IMR-90 (cell line): ENCODE measurements at regions not wholly inside any gene's neighbourhood (a gene's known extent, or its start where the extent isn't known, plus 50 kb on each side); places are given as distances from the start of the nearest gene placed in this dataset.

Source experiments
- ATAC-seq: fragments of 200-7000 bp; cut with Tn5 transposase; 2 replicates; pipeline ENCODE4 v1.9.1; 2020; ENCODE audit warnings: low read depth, mild to moderate bottlenecking, moderate library complexity
- BruUV-seq: library from RNA; stranded (reverse); fragments of 400-500 nt; replicated peaks from 2 replicates; lab custom pipeline; 2021; lab: Mats Ljungman, UMichigan
- CTCF ChIA-PET: fragments of 300-600 bp; formaldehyde crosslinking; extraction: SDS; loops from one replicate; lab custom pipeline; 2021; ENCODE audit warnings: antibody characterized with exemption; lab: Yijun Ruan, JAX
- POLR2A ChIA-PET: fragments of 300-600 bp; sonication (Branson Sonifier 250); formaldehyde crosslinking; loops from one replicate; lab custom pipeline; 2022; ENCODE audit warnings: antibody characterized with exemption; ENCODE audit not compliant: unreplicated experiment; lab: Charles Lee
- DNase-seq: peaks from one replicate; pipeline ENCODE4 v3.0.0; 2013
- H2AFZ ChIP-seq: replicated peaks from 2 replicates; pipeline ENCODE3; 2013; ENCODE audit warnings: low read length, mild to moderate bottlenecking; ENCODE audit not compliant: poor library complexity
- H2AK5ac ChIP-seq: 2 replicates; pipeline ENCODE4 v1.6.1; 2013; ENCODE audit warnings: low read depth, low read length, inconsistent platforms
- H2AK9ac ChIP-seq: replicated peaks from 2 replicates; pipeline ENCODE3; 2013; ENCODE audit warnings: mild to moderate bottlenecking, low read depth, low read length, moderate library complexity; ENCODE audit not compliant: poor library complexity
- H2BK120ac ChIP-seq: 2 replicates; pipeline ENCODE4 v1.6.1; 2013; ENCODE audit warnings: low read depth, low read length, inconsistent platforms
- H2BK15ac ChIP-seq: 3 replicates; pipeline ENCODE4 v1.6.1; 2013; ENCODE audit warnings: low read depth, low read length, inconsistent platforms
- H2BK20ac ChIP-seq: 2 replicates; pipeline ENCODE4 v1.6.1; 2013; ENCODE audit warnings: low read depth, mild to moderate bottlenecking, inconsistent platforms, low read length, moderate library complexity
- H2BK5ac ChIP-seq: 2 replicates; pipeline ENCODE4 v1.6.1; 2013; ENCODE audit warnings: mild to moderate bottlenecking, low read depth, low read length, inconsistent platforms; ENCODE audit not compliant: poor library complexity, severe bottlenecking
- H3K14ac ChIP-seq: replicated peaks from 2 replicates; pipeline ENCODE4 v1.6.1; 2013; ENCODE audit warnings: low read depth, low read length, inconsistent platforms
- H3K18ac ChIP-seq: 2 replicates; pipeline ENCODE4 v1.6.1; 2013; ENCODE audit warnings: low read depth, low read length, control low read depth
- H3K23ac ChIP-seq: 2 replicates; pipeline ENCODE4 v1.6.1; 2013; ENCODE audit warnings: low read depth, low read length, inconsistent platforms
- H3K27ac ChIP-seq: 2 replicates; pipeline ENCODE4 v1.5.1; 2013; ENCODE audit warnings: mild to moderate bottlenecking, control low read depth, low read length; ENCODE audit not compliant: insufficient read depth
- H3K27me3 ChIP-seq: 2 replicates; pipeline ENCODE4 v1.6.1; 2013; ENCODE audit warnings: low read length; ENCODE audit not compliant: control insufficient read depth, insufficient read depth
- H3K36me3 ChIP-seq: 2 replicates; pipeline ENCODE4 v1.6.1; 2013; ENCODE audit warnings: low read length, mixed read lengths; ENCODE audit not compliant: control insufficient read depth, insufficient read depth
- H3K4ac ChIP-seq: 2 replicates; pipeline ENCODE4 v1.6.1; 2013; ENCODE audit warnings: low read depth, low read length, inconsistent platforms
- H3K4me1 ChIP-seq: 2 replicates; pipeline ENCODE4 v1.6.1; 2013; ENCODE audit warnings: low read length, mixed read lengths; ENCODE audit not compliant: control insufficient read depth, insufficient read depth
- H3K4me2 ChIP-seq: 2 replicates; pipeline ENCODE4 v1.6.1; 2013; ENCODE audit warnings: low read depth, mild to moderate bottlenecking, control low read depth, low read length, moderate library complexity
- H3K4me3 ChIP-seq: 2 replicates; pipeline ENCODE4 v1.5.1; 2013; ENCODE audit warnings: low read depth, mild to moderate bottlenecking, control low read depth, low read length, moderate library complexity; ENCODE audit not compliant: insufficient read depth
- H3K56ac ChIP-seq: 2 replicates; pipeline ENCODE4 v1.6.1; 2013; ENCODE audit warnings: low read length, inconsistent platforms; ENCODE audit not compliant: insufficient read depth; ENCODE audit errors: extremely low read depth
- H3K79me1 ChIP-seq, 2 experiments: 2 replicates each; pipeline ENCODE4 v1.6.1; 2013; ENCODE audit warnings: low read length in 2 of 2, inconsistent platforms in 1 of 2, low read depth in 1 of 2
- H3K9ac ChIP-seq: 2 replicates; pipeline ENCODE4 v1.6.1; 2013; ENCODE audit warnings: low read depth, low read length, control low read depth
- H3K9me1 ChIP-seq: 2 replicates; pipeline ENCODE4 v1.6.1; 2013; ENCODE audit warnings: low read length, inconsistent platforms; ENCODE audit not compliant: insufficient read depth
- H3K9me3 ChIP-seq: 2 replicates; pipeline ENCODE4 v1.6.1; 2013; ENCODE audit warnings: low read length; ENCODE audit not compliant: control insufficient read depth, insufficient read depth
- H4K20me1 ChIP-seq: 2 replicates; pipeline ENCODE4 v1.6.1; 2013; ENCODE audit warnings: low read length, inconsistent platforms; ENCODE audit not compliant: insufficient read depth
- H4K5ac ChIP-seq: 2 replicates; pipeline ENCODE4 v1.6.1; 2013; ENCODE audit warnings: mild to moderate bottlenecking, low read depth, low read length, control low read depth
- H4K8ac ChIP-seq, 2 experiments: 2 replicates each; pipeline ENCODE4 v1.6.1; 2013; ENCODE audit warnings: low read depth in 2 of 2, low read length in 2 of 2, control low read depth in 1 of 2, inconsistent platforms in 1 of 2
- H4K91ac ChIP-seq: 2 replicates; pipeline ENCODE4 v1.6.1; 2013; ENCODE audit warnings: low read depth, low read length, inconsistent platforms; ENCODE audit not compliant: insufficient read depth
- CHD1 ChIP-seq: IDR thresholded peaks from 2 replicates; pipeline ENCODE4 v1.6.1; 2012; ENCODE audit warnings: low read depth, low read length, improper control_type of control experiment
- FOS ChIP-seq: fragments of 150-350 bp; IDR thresholded peaks from 2 replicates; pipeline ENCODE4 v1.6.1; 2016; ENCODE audit warnings: low read depth, low read length
- NFE2L2 ChIP-seq: fragments of 150-350 bp; IDR thresholded peaks from 2 replicates; pipeline ENCODE4 v1.6.1; 2016; ENCODE audit warnings: low read depth, mild to moderate bottlenecking, low read length
- RCOR1 ChIP-seq: IDR thresholded peaks from 2 replicates; pipeline ENCODE4 v1.6.1; 2012; ENCODE audit warnings: mild to moderate bottlenecking, low read length, improper control_type of control experiment; ENCODE audit not compliant: insufficient replicate concordance
- RFX5 ChIP-seq: IDR thresholded peaks from 2 replicates; pipeline ENCODE4 v1.8.0; 2012; ENCODE audit warnings: low read depth, mild to moderate bottlenecking, low read length, moderate library complexity
- SMC3 ChIP-seq: fragments of 150-350 bp; IDR thresholded peaks from 2 replicates; pipeline ENCODE4 v1.6.1; 2016; ENCODE audit warnings: low read depth, mild to moderate bottlenecking, antibody characterized with exemption, low read length, moderate library complexity
- WGBS, 2 experiments: methylation state at CpG; one replicate each; pipeline versions ENCODE4 v1.1.5 to v1.1.7; 2013; ENCODE audit warnings: missing lambda C conversion rate in 2 of 2; ENCODE audit not compliant: insufficient read length in 1 of 2; ENCODE audit errors: extremely low coverage in 2 of 2; 5-methylcytosine and 5-hydroxymethylcytosine counted together
- dilution Hi-C: fragments of 300-500 bp; cut with HindIII; formaldehyde crosslinking; loops from one replicate; pipeline ENCODE4 v1.14.3; 2018; ENCODE audit warnings: low sequenced_read_pairs; ENCODE audit not compliant: unreplicated experiment
- in situ Hi-C: fragments of 300-500 bp; cut with MboI; formaldehyde crosslinking; loops from 3 replicates; pipeline ENCODE4 v1.14.3; 2019; ENCODE audit warnings: low sequenced_read_pairs, inconsistent platforms, mixed read lengths
- intact Hi-C: fragments of 100-400 bp; cut with micrococcal nuclease; formaldehyde crosslinking; loops from 2 replicates; pipeline ENCODE4 v1.10.0; 2022
- TF ChIP-seq, protein P1 (sequence below): conservative IDR thresholded peaks from 2 replicates; pipeline ENCODE4 v1.5.1; 2012; ENCODE audit warnings: mild to moderate bottlenecking, low read depth, low read length, improper control_type of control experiment
- TF ChIP-seq, protein P2 (sequence below): fragments of 150-350 bp; IDR thresholded peaks from 2 replicates; pipeline ENCODE4 v1.6.1; 2017; ENCODE audit warnings: mild to moderate bottlenecking, antibody characterized with exemption, low read length, low read depth

DNA sequence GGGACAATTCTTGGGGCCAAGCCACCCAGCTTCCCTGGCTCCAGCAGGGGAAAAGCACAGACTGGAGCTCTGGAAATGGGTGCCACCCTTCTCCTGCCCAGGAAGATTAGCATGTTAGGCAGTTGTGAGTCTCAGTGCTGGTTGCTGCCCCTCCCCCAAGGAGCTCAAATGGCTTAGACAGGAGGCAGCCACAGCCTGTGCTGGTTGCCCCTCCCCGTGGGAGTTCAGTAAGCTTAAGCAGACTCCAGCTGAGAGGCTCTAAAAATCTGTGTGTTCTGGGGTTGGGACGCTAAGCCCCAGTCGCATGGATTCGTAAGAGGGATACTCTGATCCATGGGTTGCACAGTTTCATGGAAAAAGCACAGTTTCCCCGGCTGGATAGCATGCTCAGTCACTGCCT, 92.7 kb upstream of the NDST3 start:
- DNase-seq (no peak), ATAC-seq (no peak)
- H3K4me1 ChIP-seq: no peaks in the 10 kb centered on the region
- no peaks in the 10 kb centered on the region for H3K36me3 ChIP-seq
- H2BK120ac ChIP-seq: no peak overlapping the region
- dilution Hi-C loops (no loop called here), in situ Hi-C loops (no loop called here), intact Hi-C loops (no loop called here)
- no peak overlapping the region for H4K91ac ChIP-seq
- H3K4me3 ChIP-seq: no peak overlapping the region
- no peak overlapping the region for H3K18ac ChIP-seq
- no peak overlapping the region for H2AK5ac ChIP-seq
- peak overlapping the region; percentile 43 for H2AFZ ChIP-seq
- no peaks in the 10 kb centered on the region for H3K9me1 ChIP-seq
- CTCF ChIA-PET: no interaction called here
- H2BK20ac ChIP-seq: no peak overlapping the region
- POLR2A ChIA-PET: no interaction called here
- H3K14ac ChIP-seq: no peak overlapping the region
- H4K5ac ChIP-seq: no peak overlapping the region
- H3K27ac ChIP-seq: no peak overlapping the region
- H2AK9ac ChIP-seq: no peak overlapping the region
- H2BK5ac ChIP-seq: no peak overlapping the region
- no peak overlapping the region for H3K56ac ChIP-seq
- H3K23ac ChIP-seq: no peak overlapping the region
- no peaks in the 10 kb centered on the region for H3K9me3 ChIP-seq
- H3K4me2 ChIP-seq: no peak overlapping the region
- BruUV-seq: no TSS peak
- no peak overlapping the region for H3K9ac ChIP-seq
- H3K4ac ChIP-seq: no peak overlapping the region
- no peak overlapping the region for H2BK15ac ChIP-seq
- H4K20me1 ChIP-seq: no peaks in the 10 kb centered on the region
- H3K79me1 ChIP-seq: no peaks in the 10 kb centered on the region
- TF ChIP-seq NFE2L2: no peak
- no peak for TF ChIP-seq SMC3
- no peak for TF ChIP-seq CHD1
- no peak for TF ChIP-seq RFX5
- TF ChIP-seq, protein P1, sequence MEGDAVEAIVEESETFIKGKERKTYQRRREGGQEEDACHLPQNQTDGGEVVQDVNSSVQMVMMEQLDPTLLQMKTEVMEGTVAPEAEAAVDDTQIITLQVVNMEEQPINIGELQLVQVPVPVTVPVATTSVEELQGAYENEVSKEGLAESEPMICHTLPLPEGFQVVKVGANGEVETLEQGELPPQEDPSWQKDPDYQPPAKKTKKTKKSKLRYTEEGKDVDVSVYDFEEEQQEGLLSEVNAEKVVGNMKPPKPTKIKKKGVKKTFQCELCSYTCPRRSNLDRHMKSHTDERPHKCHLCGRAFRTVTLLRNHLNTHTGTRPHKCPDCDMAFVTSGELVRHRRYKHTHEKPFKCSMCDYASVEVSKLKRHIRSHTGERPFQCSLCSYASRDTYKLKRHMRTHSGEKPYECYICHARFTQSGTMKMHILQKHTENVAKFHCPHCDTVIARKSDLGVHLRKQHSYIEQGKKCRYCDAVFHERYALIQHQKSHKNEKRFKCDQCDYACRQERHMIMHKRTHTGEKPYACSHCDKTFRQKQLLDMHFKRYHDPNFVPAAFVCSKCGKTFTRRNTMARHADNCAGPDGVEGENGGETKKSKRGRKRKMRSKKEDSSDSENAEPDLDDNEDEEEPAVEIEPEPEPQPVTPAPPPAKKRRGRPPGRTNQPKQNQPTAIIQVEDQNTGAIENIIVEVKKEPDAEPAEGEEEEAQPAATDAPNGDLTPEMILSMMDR: no peak
- no peak for TF ChIP-seq RCOR1
- TF ChIP-seq FOS: no peak
- TF ChIP-seq, protein P2, sequence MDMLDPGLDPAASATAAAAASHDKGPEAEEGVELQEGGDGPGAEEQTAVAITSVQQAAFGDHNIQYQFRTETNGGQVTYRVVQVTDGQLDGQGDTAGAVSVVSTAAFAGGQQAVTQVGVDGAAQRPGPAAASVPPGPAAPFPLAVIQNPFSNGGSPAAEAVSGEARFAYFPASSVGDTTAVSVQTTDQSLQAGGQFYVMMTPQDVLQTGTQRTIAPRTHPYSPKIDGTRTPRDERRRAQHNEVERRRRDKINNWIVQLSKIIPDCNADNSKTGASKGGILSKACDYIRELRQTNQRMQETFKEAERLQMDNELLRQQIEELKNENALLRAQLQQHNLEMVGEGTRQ: no peak
- no peaks in the 10 kb centered on the region for H3K27me3 ChIP-seq
- H4K8ac ChIP-seq: no peak overlapping the region
- WGBS, 2 experiments: no CpG with 5 or more reads among the region's 5 CpGs
